Natural killer cell (primary cell): ENCODE measurements at regions not wholly inside any gene's neighbourhood (a gene's known extent, or its start where the extent isn't known, plus 50 kb on each side); places are given as distances from the start of the nearest gene placed in this dataset.

Experiments used
- ATAC-seq, 3 donors: fragments of 150-1000 bp in 2 of 3; fragments of 200-7000 bp in 1 of 3; cut with Tn5 transposase; 1 replicate in 1 of 3; 2 replicates in 2 of 3; pipeline ENCODE4 v1.10.0; 2021; ENCODE audit warnings: mild to moderate bottlenecking in 2 of 3, moderate library complexity in 2 of 3
- DNase-seq, 2 donors: peaks; one replicate each; pipeline versions ENCODE4 v3.0.0 to v3.0.0-alpha.2; 2013 to 2021; ENCODE audit warnings: mixed read lengths in 1 of 2
- H3K27ac ChIP-seq: one replicate; pipeline ENCODE4 v1.5.1; 2013; ENCODE audit warnings: mild to moderate bottlenecking, low read length
- H3K27me3 ChIP-seq: one replicate; pipeline ENCODE4 v1.6.1; 2013; ENCODE audit warnings: low read length; ENCODE audit not compliant: control insufficient read depth, insufficient read depth
- H3K36me3 ChIP-seq: one replicate; pipeline ENCODE4 v1.6.1; 2013; ENCODE audit warnings: low read length; ENCODE audit not compliant: control insufficient read depth, insufficient read depth
- H3K4me1 ChIP-seq: one replicate; pipeline ENCODE4 v1.6.1; 2013; ENCODE audit warnings: low read length; ENCODE audit not compliant: control insufficient read depth, insufficient read depth
- H3K4me3 ChIP-seq: one replicate; pipeline ENCODE4 v1.5.1; 2013; ENCODE audit warnings: low read length
- H3K9me3 ChIP-seq: one replicate; pipeline ENCODE4 v1.6.1; 2013; ENCODE audit warnings: low read length; ENCODE audit not compliant: control insufficient read depth, insufficient read depth
- H3K27ac Mint-ChIP-seq, 2 donors: one replicate each; pipeline ENCODE4 v1.8.0; 2022; ENCODE audit warnings: mild to moderate bottlenecking in 2 of 2, mixed read lengths in 2 of 2, moderate library complexity in 1 of 2
- H3K27me3 Mint-ChIP-seq, 2 donors: one replicate each; pipeline ENCODE4 v1.8.0; 2022; ENCODE audit warnings: low read depth in 2 of 2, mixed read lengths in 2 of 2
- H3K36me3 Mint-ChIP-seq: one replicate; pipeline ENCODE4 v1.8.0; 2022; ENCODE audit warnings: mixed read lengths
- H3K4me1 Mint-ChIP-seq, 2 donors: one replicate each; pipeline ENCODE4 v1.8.0; 2022; ENCODE audit warnings: mixed read lengths in 2 of 2
- H3K4me3 Mint-ChIP-seq: one replicate; pipeline ENCODE4 v1.8.0; 2022; ENCODE audit warnings: mild to moderate bottlenecking, moderate library complexity, mixed read lengths
- H3K9me3 Mint-ChIP-seq, 2 donors: one replicate each; pipeline ENCODE4 v1.8.0; 2022; ENCODE audit warnings: mixed read lengths in 2 of 2
- CTCF ChIP-seq: fragments of 200-600 bp; IDR thresholded peaks from one replicate; pipeline ENCODE4 v1.8.0; 2022; ENCODE audit warnings: antibody characterized with exemption
- WGBS: methylation state at CpG from one replicate; pipeline ENCODE4 v1.1.7; 2013; ENCODE audit warnings: missing lambda C conversion rate; ENCODE audit not compliant: insufficient coverage; 5-methylcytosine and 5-hydroxymethylcytosine counted together
- intact Hi-C: fragments of 100-400 bp; cut with micrococcal nuclease; formaldehyde crosslinking; loops from one replicate; pipeline ENCODE4 v1.14.2; 2022

GRCh38 chr2:194705398-194705797, 951.6 kb upstream of the SLC39A10 start:
- Mint-ChIP-seq H3K36me3 (no peaks in the 10 kb centered on the region), H3K4me3 (no peak overlapping the region), H3K9me3 (peaks cover 5 to 14% of the 10 kb centered on the region in 2 donors), H3K4me1 (no peaks in the 10 kb centered on the region), H3K27me3 (no peaks in the 10 kb centered on the region), H3K27ac (no peak overlapping the region)
- no peaks in the 10 kb centered on the region for H3K36me3 ChIP-seq
- ATAC-seq (no peak), DNase-seq (no peak)
- H3K9me3 ChIP-seq: no peaks in the 10 kb centered on the region
- no peak for TF ChIP-seq CTCF
- H3K27ac ChIP-seq: no peak overlapping the region
- intact Hi-C loops: no loop called here
- no peak overlapping the region for H3K4me3 ChIP-seq
- no peaks in the 10 kb centered on the region for H3K4me1 ChIP-seq
- no peaks in the 10 kb centered on the region for H3K27me3 ChIP-seq
- 69% methylated on average over 2 of the region's 2 CpGs for WGBS

- no peaks in the 10 kb centered on the region for H3K4me1 Mint-ChIP-seq
- ATAC-seq: no peak
- no peak overlapping the region for H3K4me3 Mint-ChIP-seq
- no peaks in the 10 kb centered on the region for H3K27me3 Mint-ChIP-seq
- TF ChIP-seq CTCF: no peak
- Histone ChIP-seq H3K9me3 (no peaks in the 10 kb centered on the region), H3K36me3 (no peaks in the 10 kb centered on the region), H3K27me3 (no peaks in the 10 kb centered on the region), H3K4me3 (no peak overlapping the region), H3K27ac (no peak overlapping the region), H3K4me1 (no peaks in the 10 kb centered on the region)
- no peak overlapping the region for H3K27ac Mint-ChIP-seq
- intact Hi-C loops: no loop called here
- DNase-seq: no peak
- no peaks in the 10 kb centered on the region for H3K36me3 Mint-ChIP-seq
- H3K9me3 Mint-ChIP-seq: peaks cover 5 to 6% of the 10 kb centered on the region in 2 donors
Observed at GRCh38 chr2:194700726-194701125, 956.3 kb upstream of the SLC39A10 start.

- no CpG with 5 or more reads among the region's 3 CpGs for WGBS
- Mint-ChIP-seq H3K36me3 (no peaks in the 10 kb centered on the region), H3K27me3 (no peaks in the 10 kb centered on the region), H3K9me3 (peaks cover 2 to 5% of the 10 kb centered on the region in 2 donors), H3K4me3 (no peak overlapping the region), H3K27ac (no peak overlapping the region), H3K4me1 (no peaks in the 10 kb centered on the region)
- no peaks in the 10 kb centered on the region for H3K27me3 ChIP-seq
- intact Hi-C loops: no loop called here
- no peak overlapping the region for H3K4me3 ChIP-seq
- peaks cover 3% of the 10 kb centered on the region for H3K9me3 ChIP-seq
- H3K4me1 ChIP-seq: no peaks in the 10 kb centered on the region
- ATAC-seq: no peak
- TF ChIP-seq CTCF: no peak
- DNase-seq: no peak
- H3K36me3 ChIP-seq: no peaks in the 10 kb centered on the region
- H3K27ac ChIP-seq: no peak overlapping the region
Observed at GRCh38 chr2:194700116-194700515, 956.9 kb upstream of the SLC39A10 start.

DNA sequence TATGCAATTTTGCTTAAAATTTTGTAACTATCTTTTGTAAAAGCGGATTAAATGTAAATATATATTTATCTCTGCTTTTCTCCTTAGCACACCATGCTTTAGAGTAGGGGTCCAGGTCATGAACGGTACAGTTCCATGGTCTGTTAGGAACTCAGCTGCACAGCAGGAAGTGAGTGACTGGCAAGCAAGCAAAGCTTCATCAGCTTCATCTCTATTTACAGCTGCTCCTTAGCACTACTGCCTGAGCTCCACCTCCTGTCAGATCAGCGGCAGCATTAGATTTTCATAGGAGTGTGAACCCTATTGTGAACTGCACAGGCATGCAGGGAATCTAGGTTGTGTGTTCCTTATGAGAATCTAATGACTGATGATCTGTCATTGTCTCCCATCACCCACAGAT, 959.0 kb upstream of the SLC39A10 start:
- no peaks in the 10 kb centered on the region for H3K36me3 ChIP-seq
- no peaks in the 10 kb centered on the region for H3K4me1 Mint-ChIP-seq
- ATAC-seq (no peak), DNase-seq (no peak)
- 6% methylated on average over 2 of the region's 3 CpGs for WGBS
- H3K9me3 Mint-ChIP-seq: peaks cover 6 to 9% of the 10 kb centered on the region in 2 donors
- H3K27ac ChIP-seq: no peak overlapping the region
- H3K9me3 ChIP-seq: peaks cover 3% of the 10 kb centered on the region
- no peaks in the 10 kb centered on the region for H3K27me3 Mint-ChIP-seq
- intact Hi-C loops: no loop called here
- no peaks in the 10 kb centered on the region for H3K36me3 Mint-ChIP-seq
- no peak overlapping the region for H3K27ac Mint-ChIP-seq
- no peaks in the 10 kb centered on the region for H3K4me1 ChIP-seq
- no peak overlapping the region for H3K4me3 Mint-ChIP-seq
- TF ChIP-seq CTCF: no peak
- H3K4me3 ChIP-seq: no peak overlapping the region
- no peaks in the 10 kb centered on the region for H3K27me3 ChIP-seq
